ENCODE measurements at regions not wholly inside any gene's neighbourhood (a gene's known extent, or its start where the extent isn't known, plus 50 kb on each side); places are given as distances from the start of the nearest gene placed in this dataset.
"Not testable (repeated sequence)": the region's sequence is repeated elsewhere in the genome, so short reads cannot be mapped to it uniquely, and the experiment has no call there.

GRCh38 chr5:25445381-25446060 lies 800.7 kb upstream of the CDH10 start:
- TF ChIP-seq, protein P1, sequence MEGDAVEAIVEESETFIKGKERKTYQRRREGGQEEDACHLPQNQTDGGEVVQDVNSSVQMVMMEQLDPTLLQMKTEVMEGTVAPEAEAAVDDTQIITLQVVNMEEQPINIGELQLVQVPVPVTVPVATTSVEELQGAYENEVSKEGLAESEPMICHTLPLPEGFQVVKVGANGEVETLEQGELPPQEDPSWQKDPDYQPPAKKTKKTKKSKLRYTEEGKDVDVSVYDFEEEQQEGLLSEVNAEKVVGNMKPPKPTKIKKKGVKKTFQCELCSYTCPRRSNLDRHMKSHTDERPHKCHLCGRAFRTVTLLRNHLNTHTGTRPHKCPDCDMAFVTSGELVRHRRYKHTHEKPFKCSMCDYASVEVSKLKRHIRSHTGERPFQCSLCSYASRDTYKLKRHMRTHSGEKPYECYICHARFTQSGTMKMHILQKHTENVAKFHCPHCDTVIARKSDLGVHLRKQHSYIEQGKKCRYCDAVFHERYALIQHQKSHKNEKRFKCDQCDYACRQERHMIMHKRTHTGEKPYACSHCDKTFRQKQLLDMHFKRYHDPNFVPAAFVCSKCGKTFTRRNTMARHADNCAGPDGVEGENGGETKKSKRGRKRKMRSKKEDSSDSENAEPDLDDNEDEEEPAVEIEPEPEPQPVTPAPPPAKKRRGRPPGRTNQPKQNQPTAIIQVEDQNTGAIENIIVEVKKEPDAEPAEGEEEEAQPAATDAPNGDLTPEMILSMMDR (conservative IDR thresholded peaks at IDR 0.05 in 1 of 2, IDR thresholded peaks at IDR 0.05 in 1 of 2; ENCODE audit: low read depth in 1 of 2, low read length in 2 of 2): not testable (repeated sequence)
- TF ChIP-seq EZH2 (IDR thresholded peaks at IDR 0.05; ENCODE audit: low read length, missing control alignments): not testable (repeated sequence)

All from fibroblast of lung (primary cell).